ENCODE measurements at regions not wholly inside any gene's neighbourhood (a gene's known extent, or its start where the extent isn't known, plus 50 kb on each side); places are given as distances from the start of the nearest gene placed in this dataset.

DNA sequence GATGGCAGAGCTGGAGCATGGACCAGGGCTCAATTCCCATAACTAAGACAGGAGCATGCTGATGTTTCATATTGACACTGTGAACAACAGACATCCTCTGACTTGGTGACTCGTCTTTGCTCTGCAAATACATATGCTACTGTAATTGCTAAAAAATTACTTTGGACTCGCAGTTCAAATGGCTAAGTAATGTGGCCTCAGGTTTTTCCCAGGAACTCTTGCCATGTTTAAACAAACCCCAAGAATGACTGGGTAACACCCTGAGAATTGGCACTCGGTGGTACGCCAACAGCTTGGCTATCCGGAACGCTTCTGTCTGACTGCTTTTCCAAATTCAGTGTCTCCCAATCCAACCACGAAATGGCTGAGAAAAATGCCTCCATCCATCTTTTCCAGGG is 456.7 kb upstream of the THBS1 start:
- H3K9ac ChIP-seq (replicated peaks; ENCODE audit: extremely low read depth, insufficient read depth, low read length), result no peak overlapping the region
- dilution Hi-C loops (cut with MboI; ENCODE audit: extremely low pct_ligation_motif_present, low sequenced_read_pairs), result no loop called here

DNA sequence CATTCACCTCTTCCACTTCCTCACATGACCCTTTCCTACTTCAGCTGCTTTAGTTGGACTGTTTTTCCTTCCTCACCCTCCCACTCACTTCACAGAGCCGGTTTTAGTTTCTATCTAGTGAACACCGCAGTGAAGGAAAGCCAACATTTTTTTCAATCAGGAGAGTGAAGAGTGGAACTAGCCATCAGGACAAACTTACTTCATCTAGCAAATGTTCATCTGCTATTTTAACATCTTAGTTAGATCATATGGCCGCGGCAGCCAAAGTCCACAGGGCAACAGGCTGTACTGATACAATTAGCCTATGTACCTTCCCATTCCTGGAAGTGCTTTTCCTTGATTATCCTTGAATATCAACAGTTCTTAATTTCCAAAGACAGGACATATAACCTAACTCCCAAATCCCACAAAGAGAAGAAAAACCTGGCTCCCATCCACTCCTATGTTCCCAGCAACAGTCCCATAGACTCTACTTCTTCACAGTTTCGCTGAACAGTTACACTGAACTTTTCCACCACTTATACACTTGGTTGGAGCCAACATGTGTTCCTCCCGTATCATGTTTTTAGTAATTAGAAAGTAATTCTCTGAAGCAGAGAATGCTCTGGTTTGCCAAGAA is 456.2 kb upstream of the THBS1 start:
- Histone ChIP-seq H4K20me1 (replicated peaks; ENCODE audit: control insufficient read depth, extremely low read depth, insufficient read depth, low read length) (no peaks in the 10 kb centered on the region), H3K9me3 (replicated peaks; ENCODE audit: control insufficient read depth, insufficient read depth, low read length) (no peaks in the 10 kb centered on the region), H3K4me1 (ENCODE audit: control insufficient read depth, extremely low read depth, insufficient read depth, low read length) (peaks cover 50% of the 10 kb centered on the region), H3K4me3 (replicated peaks in 1 of 3; ENCODE audit: insufficient read depth in 1 of 3, low read depth in 1 of 3, low read length in 3 of 3) (no peak overlapping the region), H3K27ac (ENCODE audit: insufficient read depth, low read depth, low read length) (peak overlapping the region; percentile 90), H3K27me3 (ENCODE audit: control insufficient read depth in 2 of 2, insufficient read depth in 2 of 2, low read length in 2 of 2) (no peaks in the 10 kb centered on the region), H3K9ac (replicated peaks; ENCODE audit: extremely low read depth, insufficient read depth, low read length) (peak overlapping the region; percentile 44), H3K9me1 (replicated peaks; ENCODE audit: control insufficient read depth, extremely low read depth, insufficient read depth, low read length) (no peaks in the 10 kb centered on the region), H3K4me2 (ENCODE audit: insufficient read depth, low read length) (peak overlapping the region; percentile 44), H3K79me2 (ENCODE audit: control insufficient read depth, insufficient read depth, low read length) (no peaks in the 10 kb centered on the region), H3K36me3 (ENCODE audit: control insufficient read depth in 2 of 2, extremely low read depth in 1 of 2, insufficient read depth in 2 of 2, low read length in 2 of 2) (no peaks in the 10 kb centered on the region), H2AFZ (ENCODE audit: low read depth, low read length) (peak overlapping the region; percentile 28)
- DNase-seq (ENCODE audit: low read depth, low spot score) (peak; percentile 36), FAIRE-seq (no peak)
- POLR2A ChIA-PET, result interaction anchor here (0.6 to 1.5 kb wide), 6 partner anchors 16 to 457 kb away, joined by 3 to 10 read pairs (median 4); partner anchors contain the start of gene THBS1
- TSS peak; percentile 5 for BruUV-seq (replicated peaks)
- dilution Hi-C loops (cut with MboI; ENCODE audit: extremely low pct_ligation_motif_present, low sequenced_read_pairs), result loop anchor here (25.0 kb wide), 1 partner anchor 287 kb away; no protein-coding TSS in a partner anchor
- CTCF ChIA-PET, result interaction anchor here (0.6 to 2.2 kb wide), 25 partner anchors 11 to 633 kb away, joined by 3 to 18 read pairs (median 4); partner anchors contain the start of gene THBS1
- intact Hi-C loops (cut with micrococcal nuclease), result loop anchor here (2.0 to 5.0 kb wide), 2 partner anchors 22 to 143 kb away; no protein-coding TSS in a partner anchor
- TF ChIP-seq, protein P1, sequence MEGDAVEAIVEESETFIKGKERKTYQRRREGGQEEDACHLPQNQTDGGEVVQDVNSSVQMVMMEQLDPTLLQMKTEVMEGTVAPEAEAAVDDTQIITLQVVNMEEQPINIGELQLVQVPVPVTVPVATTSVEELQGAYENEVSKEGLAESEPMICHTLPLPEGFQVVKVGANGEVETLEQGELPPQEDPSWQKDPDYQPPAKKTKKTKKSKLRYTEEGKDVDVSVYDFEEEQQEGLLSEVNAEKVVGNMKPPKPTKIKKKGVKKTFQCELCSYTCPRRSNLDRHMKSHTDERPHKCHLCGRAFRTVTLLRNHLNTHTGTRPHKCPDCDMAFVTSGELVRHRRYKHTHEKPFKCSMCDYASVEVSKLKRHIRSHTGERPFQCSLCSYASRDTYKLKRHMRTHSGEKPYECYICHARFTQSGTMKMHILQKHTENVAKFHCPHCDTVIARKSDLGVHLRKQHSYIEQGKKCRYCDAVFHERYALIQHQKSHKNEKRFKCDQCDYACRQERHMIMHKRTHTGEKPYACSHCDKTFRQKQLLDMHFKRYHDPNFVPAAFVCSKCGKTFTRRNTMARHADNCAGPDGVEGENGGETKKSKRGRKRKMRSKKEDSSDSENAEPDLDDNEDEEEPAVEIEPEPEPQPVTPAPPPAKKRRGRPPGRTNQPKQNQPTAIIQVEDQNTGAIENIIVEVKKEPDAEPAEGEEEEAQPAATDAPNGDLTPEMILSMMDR (IDR thresholded peaks at IDR 0.05; ENCODE audit: extremely low read depth in 1 of 2, insufficient read depth in 1 of 2, low read depth in 1 of 2, low read length in 2 of 2), result no peak
- TF ChIP-seq MYC (IDR thresholded peaks at IDR 0.05; ENCODE audit: low read depth, low read length) (no peak), POLR2AphosphoS5 (IDR thresholded peaks at IDR 0.05; ENCODE audit: insufficient read depth, low read depth, low read length) (no peak), EZH2 (IDR thresholded peaks at IDR 0.05; ENCODE audit: borderline replicate concordance, low read depth, low read length, severe bottlenecking) (no peak), FOS (IDR thresholded peaks at IDR 0.05; ENCODE audit: borderline replicate concordance, insufficient read depth, low read length) (no peak), POLR2A (IDR thresholded peaks at IDR 0.05; ENCODE audit: low read depth, low read length) (no peak), JUN (IDR thresholded peaks at IDR 0.05; ENCODE audit: borderline replicate concordance, insufficient read depth, insufficient read length, low read depth) (no peak), GATA2 (IDR thresholded peaks at IDR 0.05; ENCODE audit: insufficient read depth, insufficient read length, low read depth, low read length) (no peak)
- TF ChIP-seq, protein P2, sequence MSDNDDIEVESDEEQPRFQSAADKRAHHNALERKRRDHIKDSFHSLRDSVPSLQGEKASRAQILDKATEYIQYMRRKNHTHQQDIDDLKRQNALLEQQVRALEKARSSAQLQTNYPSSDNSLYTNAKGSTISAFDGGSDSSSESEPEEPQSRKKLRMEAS (IDR thresholded peaks at IDR 0.05; ENCODE audit: insufficient read depth, insufficient read length), result no peak

More for the DNA sequence above, 456.7 kb upstream of the THBS1 start:
- BruUV-seq (replicated peaks), result no TSS peak
- Histone ChIP-seq H3K4me3 (replicated peaks in 1 of 3; ENCODE audit: insufficient read depth in 1 of 3, low read depth in 1 of 3, low read length in 3 of 3) (no peak overlapping the region), H3K36me3 (ENCODE audit: control insufficient read depth in 2 of 2, extremely low read depth in 1 of 2, insufficient read depth in 2 of 2, low read length in 2 of 2) (no peaks in the 10 kb centered on the region), H2AFZ (ENCODE audit: low read depth, low read length) (peak overlapping the region; percentile 28), H3K27ac (ENCODE audit: insufficient read depth, low read depth, low read length) (peak overlapping the region; percentile 90), H3K4me1 (ENCODE audit: control insufficient read depth, extremely low read depth, insufficient read depth, low read length) (peaks cover 47% of the 10 kb centered on the region), H3K79me2 (ENCODE audit: control insufficient read depth, insufficient read depth, low read length) (no peaks in the 10 kb centered on the region), H3K4me2 (ENCODE audit: insufficient read depth, low read length) (no peak overlapping the region), H4K20me1 (replicated peaks; ENCODE audit: control insufficient read depth, extremely low read depth, insufficient read depth, low read length) (no peaks in the 10 kb centered on the region), H3K9me3 (replicated peaks; ENCODE audit: control insufficient read depth, insufficient read depth, low read length) (no peaks in the 10 kb centered on the region), H3K27me3 (ENCODE audit: control insufficient read depth in 2 of 2, insufficient read depth in 2 of 2, low read length in 2 of 2) (no peaks in the 10 kb centered on the region), H3K9me1 (replicated peaks; ENCODE audit: control insufficient read depth, extremely low read depth, insufficient read depth, low read length) (no peaks in the 10 kb centered on the region)
- peak; percentile 46 for DNase-seq (ENCODE audit: low read depth, low spot score)
- POLR2A ChIA-PET, result interaction anchor here (0.7 kb wide), 1 partner anchor 130 kb away, joined by 3 read pairs; no protein-coding TSS in a partner anchor
- intact Hi-C loops (cut with micrococcal nuclease), result loop anchor here (2.0 kb wide), 1 partner anchor 21 kb away; no protein-coding TSS in a partner anchor
- no peak for FAIRE-seq
- CTCF ChIA-PET, result interaction anchor here (1.6 kb wide), 1 partner anchor 135 kb away, joined by 3 read pairs; no protein-coding TSS in a partner anchor
- TF ChIP-seq FOS (IDR thresholded peaks at IDR 0.05; ENCODE audit: borderline replicate concordance, insufficient read depth, low read length) (peak; percentile 45), MYC (IDR thresholded peaks at IDR 0.05; ENCODE audit: low read depth, low read length) (no peak)
- TF ChIP-seq, protein P2 (IDR thresholded peaks at IDR 0.05; ENCODE audit: insufficient read depth, insufficient read length), result no peak

Measured in endothelial cell of umbilical vein (primary cell).